GM18873 (cell line): ENCODE measurements at regions not wholly inside any gene's neighbourhood (a gene's known extent, or its start where the extent isn't known, plus 50 kb on each side); places are given as distances from the start of the nearest gene placed in this dataset.

ENCODE experiments used
- ATAC-seq: cut with Tn5 transposase; IDR thresholded peaks from one replicate; pipeline ENCODE4 v1.9.1; 2021; ENCODE audit warnings: mild to moderate bottlenecking, moderate library complexity, moderate number of reproducible peaks; ENCODE audit not compliant: unreplicated experiment, low FRiP score

DNA sequence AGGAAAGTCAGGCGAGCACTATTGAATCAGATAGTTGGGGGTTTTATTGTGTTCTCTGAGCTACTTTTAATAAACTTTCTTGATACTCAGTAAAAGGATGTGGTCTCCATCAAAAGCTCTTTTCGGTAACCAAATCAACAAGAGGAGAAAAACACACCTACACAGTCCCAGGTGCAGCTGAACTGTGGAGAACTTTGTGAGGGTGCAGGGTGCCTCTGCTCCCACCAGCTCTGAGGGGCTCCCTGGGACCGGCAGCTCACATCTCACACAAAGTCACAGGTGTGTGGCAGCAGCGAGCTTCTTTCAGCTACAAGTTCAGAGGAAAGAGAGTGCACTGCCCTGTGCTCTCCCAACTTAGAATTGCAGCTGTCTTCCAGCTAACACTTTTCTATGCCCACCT, 650.4 kb downstream of the RNF144A start:
- no peak for ATAC-seq

DNA sequence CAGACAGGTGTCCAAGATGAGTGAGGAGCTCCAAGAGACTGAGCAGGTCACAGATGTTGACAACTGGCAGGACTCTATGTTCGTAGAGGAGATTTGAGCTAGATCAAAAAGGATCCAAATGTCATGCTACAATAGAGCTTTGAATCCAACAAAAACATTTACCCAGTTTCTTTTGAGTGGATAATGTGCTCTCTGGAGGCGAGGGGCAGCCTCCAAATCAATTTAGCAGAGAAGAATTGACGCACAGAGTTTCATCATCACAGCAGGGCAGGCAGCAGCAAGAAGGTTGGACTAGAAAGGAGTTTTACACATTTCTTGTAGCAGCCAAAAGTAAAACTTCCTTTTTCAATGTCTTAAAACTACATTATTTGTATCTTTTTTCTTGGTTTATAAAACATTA, 653.0 kb downstream of the RNF144A start:
- ATAC-seq, result no peak

DNA sequence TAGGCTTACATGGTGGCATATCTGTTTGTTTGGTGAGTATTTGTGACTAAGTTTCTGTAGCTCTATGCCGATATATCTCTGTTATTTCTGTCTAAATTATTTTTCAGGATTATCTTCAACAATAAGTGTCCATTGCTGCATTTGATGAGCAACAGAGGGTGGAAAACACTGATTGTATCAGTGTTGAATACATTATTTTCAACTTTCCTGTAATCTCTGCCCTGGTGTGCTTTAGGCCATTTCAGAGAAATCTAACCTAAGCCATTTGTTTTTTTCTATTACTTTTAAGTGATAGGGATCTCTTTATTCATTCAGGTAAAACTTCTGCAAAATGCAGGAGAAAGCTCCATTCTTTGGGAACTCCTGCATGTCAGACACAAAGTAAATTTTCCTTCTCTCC, 654.5 kb downstream of the RNF144A start:
- ATAC-seq, result no peak

DNA sequence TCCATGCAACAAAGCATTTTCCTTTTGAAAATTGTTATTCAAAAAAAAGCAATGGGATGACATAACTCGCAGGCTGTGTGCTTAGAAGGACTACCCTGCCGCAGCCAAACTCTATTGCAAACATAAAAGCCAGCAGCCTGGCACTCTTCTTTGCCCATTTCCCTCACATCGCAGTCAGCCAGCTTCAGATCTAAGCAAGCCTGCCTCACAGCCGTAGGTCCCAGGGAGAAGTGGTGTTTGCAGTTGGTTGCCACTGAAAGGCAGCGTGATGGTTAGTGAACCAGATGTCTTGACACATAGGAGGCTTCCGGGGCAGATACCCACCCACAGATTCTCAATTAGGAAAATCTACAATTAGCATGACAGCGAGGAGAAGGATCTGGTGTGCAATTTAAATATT, 655.2 kb downstream of the RNF144A start:
- no peak for ATAC-seq

DNA sequence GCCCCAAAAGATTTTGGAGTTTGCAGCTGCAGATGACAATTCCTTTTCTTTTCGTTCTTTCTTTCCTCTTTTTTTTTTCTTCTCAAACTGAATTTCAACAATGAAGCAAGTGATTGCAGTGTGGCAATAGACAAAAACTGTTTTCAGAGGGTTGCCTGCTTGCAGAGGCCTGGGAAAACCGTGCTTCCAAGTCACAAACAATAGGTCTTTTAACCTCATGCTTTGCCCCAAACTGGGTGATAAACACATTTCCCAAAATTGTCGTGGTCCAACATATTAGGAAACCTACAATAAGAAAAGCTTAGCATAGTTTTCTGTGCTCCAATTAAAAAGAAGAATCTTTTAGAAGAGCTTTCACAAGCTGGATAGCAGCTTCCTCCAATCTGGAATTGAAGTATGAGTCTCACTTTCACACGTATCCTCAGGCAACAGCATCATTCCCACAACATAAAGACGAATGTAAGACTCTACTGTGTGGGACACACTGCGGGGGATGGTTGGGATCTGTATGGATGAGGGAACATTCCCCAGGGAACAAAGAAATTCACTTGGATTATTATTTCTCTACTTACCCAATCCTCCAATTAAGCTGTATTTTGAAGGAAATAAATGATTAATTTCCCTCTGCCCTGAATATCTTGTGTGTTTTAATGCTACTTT, 656.1 kb downstream of the RNF144A start:
- no peak for ATAC-seq

DNA sequence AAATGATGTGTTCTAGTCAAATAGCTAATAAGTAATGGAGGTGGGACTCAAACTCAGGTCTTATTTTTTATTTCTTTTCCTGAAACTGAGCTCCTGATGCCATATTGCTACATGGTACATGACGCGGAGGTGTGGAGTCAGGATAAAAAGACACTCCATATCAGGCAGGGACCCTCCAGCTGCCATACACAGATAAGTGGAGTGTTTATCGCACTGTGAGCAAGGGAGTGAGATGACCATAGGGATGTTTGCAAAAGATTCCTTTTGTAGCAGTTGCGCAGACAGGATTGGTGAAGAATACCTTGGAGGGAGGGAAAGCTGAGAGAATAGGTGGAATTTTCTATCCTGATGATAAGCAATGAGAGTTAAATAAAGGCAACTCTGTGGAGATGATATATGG, 657.2 kb downstream of the RNF144A start:
- no peak for ATAC-seq

DNA sequence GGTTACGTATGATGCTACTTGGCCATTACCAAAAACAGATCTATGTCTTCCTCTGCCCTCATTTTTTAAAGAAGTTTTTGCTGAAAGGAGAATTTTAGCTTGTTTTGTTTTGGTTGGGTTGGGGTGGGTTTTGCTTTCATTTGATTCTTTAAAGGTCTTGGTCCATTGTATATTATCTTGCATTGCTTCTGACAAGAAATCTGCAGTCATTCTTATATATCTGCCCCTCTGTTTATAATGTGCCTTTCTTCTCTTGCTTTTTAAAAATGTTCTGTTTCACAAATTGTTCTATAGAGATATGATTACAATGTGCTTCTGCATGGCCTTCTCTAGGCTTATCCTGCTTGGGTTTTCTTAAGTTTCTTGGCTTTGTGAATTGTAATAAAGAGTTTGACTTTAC, 660.6 kb downstream of the RNF144A start:
- no peak for ATAC-seq

DNA sequence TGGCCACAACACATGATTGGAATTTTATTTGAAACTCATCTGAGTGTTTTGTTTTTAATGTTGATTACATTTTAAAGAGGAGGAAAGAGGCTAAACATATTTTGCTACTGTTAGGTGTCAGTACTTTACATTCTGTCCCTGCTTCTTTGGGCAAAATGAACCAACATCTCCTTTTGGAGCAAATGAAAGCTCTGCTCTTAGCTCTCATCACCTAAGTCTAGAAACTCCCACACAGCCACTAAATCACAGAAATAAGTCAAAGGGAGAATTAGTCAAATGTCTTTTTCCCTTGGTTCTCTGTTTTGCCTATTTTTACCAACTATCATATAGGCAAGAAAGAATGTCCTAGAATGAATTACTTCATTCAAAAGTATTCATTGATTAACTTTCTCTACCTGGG, 666.8 kb downstream of the RNF144A start:
- no peak for ATAC-seq

DNA sequence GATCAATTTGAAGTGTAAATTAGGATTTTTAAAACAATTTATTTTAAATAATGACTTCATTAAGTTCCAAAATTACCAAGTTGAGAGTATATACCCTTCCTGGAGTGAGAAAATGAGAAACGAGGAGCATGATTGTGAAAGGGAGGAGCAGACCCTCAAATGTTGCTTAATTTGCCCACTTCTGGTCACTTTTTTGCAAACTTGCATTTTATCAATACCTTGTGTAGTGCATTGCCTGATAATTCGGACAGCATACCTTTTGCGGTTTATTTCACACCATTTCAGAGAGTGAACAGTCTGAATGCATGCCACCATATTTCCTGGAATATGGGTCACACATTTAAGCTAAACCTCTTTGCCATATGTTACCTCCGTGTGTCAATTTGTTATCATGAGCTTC, 669.7 kb downstream of the RNF144A start:
- ATAC-seq, result no peak

DNA sequence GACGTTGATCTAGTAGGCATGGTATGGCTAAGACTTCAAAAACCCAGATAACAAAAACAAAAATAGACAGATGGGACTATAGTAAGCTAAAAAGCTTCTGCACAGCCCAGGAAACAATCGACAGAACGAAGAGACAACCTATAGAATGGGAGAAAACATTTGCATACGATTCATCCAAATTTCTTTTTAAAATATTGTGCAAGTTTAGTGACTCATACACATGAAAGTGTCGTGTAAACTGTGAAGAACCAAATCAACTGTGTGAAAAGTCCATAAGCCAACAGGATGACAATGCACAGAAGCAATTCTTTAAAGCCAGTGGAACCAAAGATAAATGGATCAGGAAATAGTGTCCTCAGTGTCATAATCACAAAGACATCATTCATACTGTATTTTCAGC, 671.1 kb downstream of the RNF144A start:
- ATAC-seq, result no peak

DNA sequence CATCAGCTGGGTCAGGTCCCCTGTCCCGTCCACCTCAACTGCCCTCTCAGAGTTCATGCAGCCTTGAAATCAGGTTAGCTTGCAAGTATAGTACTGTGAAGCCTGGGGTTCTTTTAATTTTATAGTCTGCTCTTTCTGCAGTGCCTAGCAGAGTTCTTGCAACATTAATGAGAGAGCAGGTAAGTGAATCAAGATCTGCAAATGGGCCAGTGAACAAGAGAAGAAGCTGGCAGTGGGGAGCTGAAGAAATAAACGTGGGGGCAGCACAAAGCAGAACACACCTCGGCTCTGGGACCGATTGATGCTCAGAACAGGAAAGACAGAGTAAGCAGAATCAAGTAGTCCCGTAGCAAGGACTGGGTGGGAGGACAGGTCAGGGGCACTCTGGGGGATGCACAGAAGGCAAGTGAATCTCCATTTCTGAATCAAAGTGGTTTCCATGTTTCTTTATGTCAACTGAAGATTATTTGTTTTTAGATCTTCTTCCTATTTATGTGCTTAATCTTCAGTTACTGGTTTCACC, 675.5 kb downstream of the RNF144A start:
- ATAC-seq, result no peak

DNA sequence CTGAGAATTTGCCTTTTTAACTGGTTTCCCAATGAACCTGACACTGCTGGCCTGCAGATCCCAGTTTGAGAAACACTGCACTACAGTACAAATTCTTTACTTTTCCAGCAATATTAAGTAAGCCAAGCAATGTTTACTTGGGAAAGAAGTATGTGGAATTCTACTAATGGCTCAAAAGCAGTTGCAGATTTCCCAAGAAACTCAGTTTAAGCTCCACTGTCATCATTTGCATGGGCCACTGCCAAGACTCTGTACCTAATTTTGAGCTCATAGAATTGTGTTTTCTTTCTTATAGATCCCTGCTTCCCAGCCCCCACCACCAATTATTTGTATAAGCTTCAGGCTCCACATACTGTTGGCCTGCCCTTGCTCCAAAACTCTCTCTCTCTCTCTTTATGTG, 676.1 kb downstream of the RNF144A start:
- ATAC-seq, result no peak

DNA sequence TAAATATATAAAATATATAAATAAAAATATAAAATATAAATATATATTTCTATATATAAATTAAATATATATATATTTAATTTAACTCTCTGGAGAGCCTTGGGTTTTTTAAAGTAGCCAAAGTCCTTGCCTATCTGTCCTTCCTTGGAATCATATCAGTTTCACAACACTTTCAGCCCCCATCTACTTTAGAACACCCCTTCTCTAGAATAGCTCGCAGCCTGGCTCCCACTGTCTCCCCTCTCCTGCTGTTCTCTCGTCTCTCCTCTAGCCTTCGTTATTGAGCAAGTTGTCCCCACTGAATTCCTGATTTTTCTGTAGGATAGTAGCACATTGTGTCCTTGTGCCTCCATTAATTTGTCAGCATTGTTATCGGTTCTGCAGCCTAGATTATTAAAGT, 677.0 kb downstream of the RNF144A start:
- no peak for ATAC-seq

DNA sequence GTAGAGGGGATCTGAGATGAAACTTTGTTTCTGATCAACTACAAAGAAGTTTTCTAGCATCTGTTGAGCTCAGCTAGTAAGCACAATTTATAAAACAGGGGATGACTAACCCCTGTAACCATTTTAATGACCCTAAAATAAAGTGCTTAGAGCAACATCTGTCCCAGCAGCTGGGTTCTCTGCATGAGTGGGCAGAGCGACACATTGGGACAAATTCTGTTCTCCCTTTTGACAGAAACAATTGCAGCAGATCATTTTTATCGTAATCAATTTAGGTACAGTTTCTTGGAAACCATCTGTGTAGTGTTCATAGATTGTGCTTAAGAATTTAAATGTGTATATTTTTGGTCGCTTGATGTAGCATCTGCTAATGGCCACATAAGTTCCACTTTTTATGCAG, 678.0 kb downstream of the RNF144A start:
- ATAC-seq, result no peak

DNA sequence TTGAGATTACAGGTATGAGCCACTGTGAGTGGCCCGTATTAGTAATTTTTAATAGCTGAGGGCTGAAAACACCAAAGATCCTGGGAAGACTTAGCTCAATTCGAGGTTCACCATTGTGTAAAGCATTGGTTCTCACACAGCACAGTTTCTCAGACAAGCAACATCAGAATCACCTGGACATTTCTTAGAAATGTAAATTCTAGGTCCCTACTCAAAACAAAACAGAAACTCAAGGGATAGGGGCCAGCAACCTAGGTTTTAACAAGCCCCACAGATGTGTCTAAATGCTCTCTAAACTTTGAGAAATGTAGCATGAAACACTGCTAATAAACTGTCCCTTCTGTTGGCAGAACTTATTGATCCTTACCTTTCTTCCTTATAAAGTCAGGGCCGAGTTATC, 681.2 kb downstream of the RNF144A start:
- ATAC-seq, result no peak

DNA sequence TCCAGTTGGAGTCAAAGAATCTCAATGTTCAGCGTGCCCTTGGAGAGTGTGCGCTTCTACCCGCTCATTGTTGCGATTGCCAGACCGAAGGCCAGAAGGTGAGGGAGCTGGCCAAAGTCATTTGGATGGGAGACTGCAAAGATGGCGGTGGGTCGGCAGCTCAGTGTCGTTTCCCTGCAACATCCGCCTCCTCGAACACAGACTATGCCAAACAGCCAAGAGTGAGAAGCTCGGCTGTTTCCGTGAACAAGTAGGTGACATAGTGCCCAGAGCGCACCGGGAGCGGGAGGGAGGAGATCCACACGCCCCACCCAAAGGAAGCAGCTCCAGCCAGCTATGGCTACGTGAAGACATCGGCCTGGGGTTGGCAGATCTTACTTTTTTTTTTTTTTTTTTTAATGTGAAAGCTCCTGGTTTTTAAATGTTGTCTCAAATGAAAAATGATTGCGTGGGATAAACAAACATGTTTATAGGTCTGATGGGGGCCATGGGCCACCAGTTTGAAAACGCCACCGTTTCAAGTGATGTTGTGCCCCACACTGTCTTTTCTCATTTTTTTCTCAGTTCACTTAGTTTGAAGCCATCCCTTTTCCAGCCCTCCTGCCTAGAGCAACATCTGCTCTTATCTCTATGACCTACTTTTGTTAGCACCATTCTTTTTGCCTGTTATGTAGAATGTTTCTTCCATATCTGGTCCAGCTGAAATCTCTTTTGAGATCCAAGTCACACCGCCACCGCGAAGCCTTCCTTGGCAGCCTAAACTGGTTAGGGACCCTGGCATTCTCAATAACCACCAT, 682.4 kb downstream of the RNF144A start:
- no peak for ATAC-seq

DNA sequence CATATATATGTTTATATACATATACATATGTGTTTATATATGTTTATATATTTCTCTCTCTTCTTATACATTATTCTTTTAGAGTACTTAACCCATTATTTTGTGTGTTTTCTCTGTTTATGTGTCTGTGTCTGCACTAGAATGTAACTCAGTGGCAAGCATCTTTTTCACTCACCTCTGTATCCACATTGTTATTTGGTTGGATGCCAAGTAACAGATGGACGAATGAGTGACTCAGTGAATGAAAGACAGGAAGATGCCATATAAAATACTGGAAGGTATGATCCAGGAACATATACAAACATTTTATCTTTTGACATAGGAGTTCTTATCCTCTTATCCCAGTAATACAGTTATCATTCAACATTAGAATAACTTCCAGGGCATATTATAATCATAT, 684.8 kb downstream of the RNF144A start:
- no peak for ATAC-seq

DNA sequence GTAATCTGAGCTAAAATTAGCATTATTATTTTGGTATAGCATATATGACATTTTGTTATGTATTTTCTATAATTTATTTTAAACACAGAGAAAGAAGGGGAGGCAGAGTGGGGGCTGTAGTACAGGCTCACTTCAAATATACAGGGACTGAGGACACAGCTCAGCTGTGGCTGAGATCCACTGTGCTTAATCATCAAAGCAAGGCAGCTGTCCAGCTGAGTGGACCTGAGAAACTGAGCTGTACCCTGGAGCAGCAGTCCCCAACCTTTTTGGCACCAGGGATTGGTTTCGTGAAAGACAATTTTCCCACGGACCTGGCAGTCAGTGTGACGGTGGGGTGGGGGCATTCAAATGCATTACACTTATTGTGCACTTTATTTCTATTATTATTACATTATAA, 687.2 kb downstream of the RNF144A start:
- no peak for ATAC-seq

DNA sequence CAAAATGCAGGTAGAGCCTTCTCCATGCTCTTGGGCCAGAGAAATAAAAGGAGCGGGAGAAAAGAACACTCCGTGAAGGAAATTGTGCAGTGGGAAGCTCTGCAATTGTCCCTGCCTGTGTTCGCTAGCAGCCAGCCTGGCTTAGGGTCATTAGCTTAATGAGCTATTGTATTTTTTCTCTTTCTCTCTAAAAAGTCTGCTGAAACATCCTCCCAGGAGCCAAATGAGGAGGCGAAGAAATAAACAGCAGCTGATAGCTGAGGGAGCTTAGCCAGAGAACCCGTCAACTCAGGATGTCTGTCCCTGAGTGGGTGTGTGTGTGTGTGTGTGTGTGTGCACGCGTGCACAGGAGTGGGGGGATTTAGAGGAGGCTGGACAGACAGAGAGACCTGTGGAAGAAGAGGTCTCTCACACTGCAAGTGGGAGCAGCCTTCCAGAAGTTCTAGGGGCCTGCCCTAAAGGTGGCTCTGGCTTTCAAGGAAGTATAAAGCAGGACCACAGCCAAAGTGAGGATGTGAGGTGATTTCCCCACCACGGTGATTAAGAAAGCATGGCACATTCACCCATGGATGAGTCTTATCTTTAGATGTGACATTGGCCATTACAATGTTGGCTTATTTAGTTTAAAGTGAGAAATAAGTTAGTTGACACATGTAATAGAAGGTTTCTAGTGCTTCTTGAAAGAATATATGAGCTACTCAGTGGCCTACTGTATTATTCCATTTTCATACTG, 690.4 kb downstream of the RNF144A start:
- no peak for ATAC-seq

DNA sequence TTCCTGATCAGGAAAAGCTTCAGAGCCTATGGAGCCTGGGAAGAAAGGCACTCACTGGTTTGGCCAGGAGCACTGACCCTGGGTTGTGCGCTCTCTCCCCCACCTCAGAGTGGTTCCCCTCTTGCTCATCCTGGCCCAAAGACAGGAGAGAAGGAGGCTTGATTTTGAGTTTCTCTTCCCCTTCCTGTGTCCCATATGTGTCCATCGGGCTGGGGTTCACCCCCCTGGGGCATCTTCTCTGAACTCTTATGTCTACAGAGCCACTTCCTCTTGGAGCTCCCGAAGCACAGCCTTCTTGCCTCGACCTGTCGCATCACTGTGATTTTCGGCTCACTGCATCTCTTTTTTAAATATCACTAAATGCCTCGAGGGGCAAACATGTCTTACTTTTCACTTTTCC, 692.3 kb downstream of the RNF144A start:
- no peak for ATAC-seq

DNA sequence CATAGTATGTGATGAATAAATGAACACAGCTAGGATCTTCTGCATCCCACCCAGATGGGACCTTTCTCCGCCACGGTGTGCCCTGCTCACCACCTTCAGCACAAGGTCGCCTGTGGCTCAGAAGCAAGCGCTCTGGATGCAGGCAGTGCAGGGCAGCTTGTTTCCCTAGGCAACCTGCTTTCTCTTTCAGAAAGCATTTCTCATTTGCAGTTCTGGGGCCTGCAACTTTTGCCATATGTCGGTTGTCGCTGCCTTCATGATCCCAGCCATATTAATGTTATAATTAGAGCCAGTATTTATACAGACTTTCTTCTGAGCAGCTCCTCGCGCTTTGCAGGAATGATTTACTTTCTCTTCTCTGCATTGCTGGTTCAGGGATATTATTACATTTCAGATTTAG, 692.8 kb downstream of the RNF144A start:
- ATAC-seq, result no peak
